ENCODE measurements at regions not wholly inside any gene's neighbourhood (a gene's known extent, or its start where the extent isn't known, plus 50 kb on each side); places are given as distances from the start of the nearest gene placed in this dataset.

GRCh38 chr5:67978171-67978570 is 237.4 kb upstream of the PIK3R1 start:
- FAIRE-seq = no peak

DNA sequence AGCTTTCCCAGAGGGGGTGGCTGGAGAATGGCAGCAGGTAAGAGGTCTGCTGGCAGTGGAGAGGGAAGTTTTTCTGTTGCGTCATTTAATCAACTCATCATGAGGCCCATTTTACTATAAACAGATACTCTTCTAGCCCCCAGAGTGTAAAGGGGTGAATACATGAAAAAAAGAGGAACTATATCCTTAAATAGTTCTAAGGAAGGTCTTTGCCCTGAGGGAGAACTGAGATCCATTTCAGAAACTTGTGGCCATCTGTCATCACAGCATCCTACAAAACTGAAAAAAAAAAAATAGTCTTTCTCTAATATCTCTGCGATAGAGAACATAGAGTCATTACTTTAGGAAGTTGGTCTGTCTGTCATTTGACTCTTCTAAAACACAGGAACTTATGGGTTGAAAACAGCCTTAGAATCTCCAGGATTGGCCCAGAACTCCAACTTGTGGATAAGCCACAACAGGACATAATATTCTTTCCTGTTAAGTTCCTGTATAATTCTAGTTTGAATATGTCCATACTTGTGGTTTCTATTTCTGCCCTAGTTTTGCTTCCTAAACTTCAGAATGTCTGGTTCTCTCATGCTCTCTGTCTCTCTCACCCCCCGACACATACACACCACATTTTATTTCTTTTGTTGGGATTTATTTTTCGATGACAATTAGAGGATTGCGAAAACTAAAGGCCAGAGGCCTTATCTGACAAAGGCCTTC is 238.5 kb upstream of the PIK3R1 start:
- FAIRE-seq = no peak

DNA sequence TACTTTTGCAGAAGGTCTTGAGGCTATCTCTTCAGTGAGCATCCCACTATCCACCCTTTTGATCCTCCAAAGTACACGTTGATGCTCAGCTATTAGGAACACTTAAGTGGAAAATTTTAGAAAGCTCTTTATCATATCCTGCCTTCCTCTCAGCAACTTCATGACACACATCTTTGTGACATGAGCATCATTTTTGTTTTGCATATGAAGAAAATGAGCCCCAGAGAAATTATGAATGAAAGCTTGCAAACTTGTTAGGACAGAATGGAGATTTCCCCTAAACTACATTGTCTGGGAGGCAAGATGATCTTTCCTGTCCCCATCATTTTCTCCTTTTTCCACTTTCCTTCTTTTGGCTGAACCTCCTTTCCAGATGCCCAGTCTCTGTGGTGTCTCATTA is 239.4 kb upstream of the PIK3R1 start:
- FAIRE-seq = no peak

DNA sequence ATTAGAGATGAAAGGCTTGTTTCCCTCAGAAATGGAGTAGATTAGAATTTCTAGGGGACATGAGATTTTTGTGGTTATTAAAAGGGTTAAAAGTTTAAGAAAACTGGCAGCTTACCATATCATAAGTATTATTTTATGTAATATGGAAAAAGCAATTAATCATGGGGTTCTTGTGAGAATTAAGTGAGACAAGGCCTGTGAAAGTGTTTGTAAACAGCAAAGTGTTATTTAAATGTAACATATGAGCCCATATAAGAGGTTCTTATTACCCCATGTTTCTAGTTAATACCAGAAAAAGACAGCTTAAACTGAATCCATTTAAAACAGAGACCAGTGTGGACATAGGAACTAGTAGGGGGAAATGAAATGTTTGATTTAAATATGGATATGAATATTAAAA is 241.1 kb upstream of the PIK3R1 start:
- no peak for FAIRE-seq

GRCh38 chr5:67974054-67974453 is 241.5 kb upstream of the PIK3R1 start:
- no peak for FAIRE-seq

GRCh38 chr5:67971971-67972821 is 243.4 kb upstream of the PIK3R1 start:
- no peak for FAIRE-seq

DNA sequence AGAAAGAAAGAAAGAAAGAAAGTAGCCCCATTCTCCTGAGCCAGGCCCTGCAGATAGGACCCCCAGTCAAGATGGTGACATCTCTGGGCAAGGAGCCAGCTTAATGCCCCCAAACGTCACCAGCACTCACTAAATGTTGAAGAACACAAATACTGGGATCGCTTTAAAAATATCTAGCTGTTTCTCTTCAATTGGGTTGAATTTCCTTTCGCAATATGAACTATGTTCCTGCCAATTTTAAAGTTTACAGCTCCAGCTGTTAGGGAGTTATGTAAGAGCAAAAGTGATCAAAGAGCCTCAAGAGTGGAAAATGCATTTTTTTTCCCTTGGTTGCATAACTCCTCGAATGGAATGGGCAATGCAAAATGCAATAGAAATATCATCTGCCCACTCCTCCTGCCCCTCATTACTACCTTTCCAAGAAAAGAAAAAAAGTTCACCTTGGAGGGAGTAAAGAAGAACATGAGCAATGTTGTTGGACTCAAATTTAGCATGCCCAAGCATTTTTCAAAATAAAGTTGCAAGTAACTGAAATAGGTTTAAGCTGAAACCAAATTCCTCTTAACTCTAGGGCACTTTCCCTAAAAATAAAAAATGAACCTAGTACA is 244.2 kb upstream of the PIK3R1 start:
- no peak for FAIRE-seq

GRCh38 chr5:67969631-67970030 is 245.9 kb upstream of the PIK3R1 start:
- no peak for FAIRE-seq

- FAIRE-seq = no peak
These were observed 246.4 kb upstream of the PIK3R1 start for GRCh38 chr5:67969176-67969575.

DNA sequence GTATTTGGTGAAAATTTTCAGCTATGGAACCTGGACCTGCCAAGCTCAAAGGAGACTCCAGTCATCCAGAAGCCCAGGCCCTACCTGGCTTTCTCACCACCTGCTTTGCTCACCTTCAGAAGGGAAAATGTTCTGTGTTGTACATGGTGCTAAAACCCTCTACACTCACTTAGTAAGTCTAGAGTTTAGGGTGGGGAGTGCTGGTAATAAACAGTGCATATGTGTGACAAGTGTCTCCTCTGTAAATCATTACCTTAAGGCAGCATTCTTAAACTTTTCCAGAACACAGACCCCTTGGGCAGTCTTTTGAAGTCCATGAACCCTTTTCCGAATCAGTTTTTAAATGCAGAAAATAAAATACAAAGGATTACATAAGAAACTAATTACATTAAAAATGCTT is 248.8 kb upstream of the PIK3R1 start:
- no peak for FAIRE-seq

- no peak for FAIRE-seq
These were observed 250.9 kb upstream of the PIK3R1 start for GRCh38 chr5:67964619-67965018.

GRCh38 chr5:67963789-67964519 is 251.6 kb upstream of the PIK3R1 start:
- FAIRE-seq = no peak

DNA sequence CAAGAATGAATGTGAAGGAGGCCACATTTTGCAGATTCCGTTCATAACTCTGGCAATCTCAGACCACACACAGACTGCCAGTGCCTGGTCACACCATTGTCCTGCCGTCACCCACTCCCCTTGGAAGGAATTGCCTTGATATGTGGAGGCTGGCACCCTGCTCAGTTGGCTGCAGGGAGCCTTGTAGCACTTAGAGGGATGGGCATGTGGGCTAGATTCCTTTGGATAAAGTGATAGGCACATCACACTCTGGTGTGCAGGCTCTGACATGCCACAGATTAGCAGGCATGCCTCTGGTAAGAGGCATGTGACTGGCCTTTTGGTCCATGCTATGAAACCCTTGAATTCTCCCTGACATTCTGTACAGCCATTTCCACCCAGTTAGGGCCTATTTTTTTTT is 254.6 kb upstream of the PIK3R1 start:
- FAIRE-seq = no peak

DNA sequence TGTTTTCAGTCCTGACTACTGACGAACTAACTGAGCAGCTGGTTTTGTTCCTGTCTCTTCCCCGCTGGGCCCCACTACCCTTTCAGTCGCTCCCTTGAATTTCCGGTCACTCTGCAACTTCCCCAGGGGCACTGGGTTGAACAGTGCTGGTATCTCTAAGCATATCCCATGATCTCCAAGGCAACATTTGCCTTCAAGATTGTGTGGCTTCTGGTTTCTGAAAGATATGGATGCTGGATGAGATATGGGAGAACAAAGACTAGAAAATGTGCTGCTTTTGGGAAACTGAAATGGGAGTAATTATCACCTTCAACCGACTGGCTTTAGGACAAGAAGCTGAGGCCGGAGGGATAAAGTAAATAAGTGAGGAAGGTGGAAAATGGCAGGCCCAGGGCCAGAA is 258.2 kb upstream of the PIK3R1 start:
- no peak for FAIRE-seq

- no peak for FAIRE-seq
These were observed 261.2 kb upstream of the PIK3R1 start for GRCh38 chr5:67954351-67954750.

- no peak for FAIRE-seq
These were observed 273.1 kb upstream of the PIK3R1 start for GRCh38 chr5:67942421-67942820.

- FAIRE-seq = no peak
These were observed 273.7 kb upstream of the PIK3R1 start for GRCh38 chr5:67941614-67942401.

DNA sequence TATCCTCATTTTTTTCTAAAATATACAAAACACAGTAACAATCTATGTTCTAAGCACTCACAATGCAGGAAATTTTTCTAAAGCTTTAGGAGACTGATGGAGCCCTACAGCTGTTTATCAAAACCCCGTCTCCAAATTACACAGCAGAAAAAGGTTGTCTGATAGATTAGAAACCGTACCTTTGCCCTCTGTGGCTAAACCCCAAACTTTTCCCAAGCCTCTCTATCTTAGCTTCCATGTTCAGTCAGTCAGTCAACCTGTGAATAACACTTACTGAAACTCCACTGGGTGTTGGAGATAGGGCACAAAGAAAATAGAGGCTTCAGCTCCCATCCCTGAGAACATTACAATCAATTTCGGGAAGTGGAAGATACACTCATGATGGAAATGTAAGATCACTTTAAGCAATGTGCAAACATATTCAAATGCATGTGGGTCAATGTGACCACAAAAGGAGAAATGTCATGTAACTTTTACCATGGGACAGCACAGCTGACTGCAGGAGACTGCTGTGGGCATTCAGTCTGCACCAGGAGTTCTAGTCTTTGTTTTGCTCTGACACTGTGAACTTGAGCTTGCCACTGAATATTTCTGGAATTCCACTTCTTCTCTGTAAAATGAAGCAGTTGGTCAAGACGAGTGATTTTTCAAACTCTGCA is 279.5 kb upstream of the PIK3R1 start:
- no peak for FAIRE-seq

- no peak for FAIRE-seq
These were observed 280.6 kb upstream of the PIK3R1 start for GRCh38 chr5:67934976-67935375.

DNA sequence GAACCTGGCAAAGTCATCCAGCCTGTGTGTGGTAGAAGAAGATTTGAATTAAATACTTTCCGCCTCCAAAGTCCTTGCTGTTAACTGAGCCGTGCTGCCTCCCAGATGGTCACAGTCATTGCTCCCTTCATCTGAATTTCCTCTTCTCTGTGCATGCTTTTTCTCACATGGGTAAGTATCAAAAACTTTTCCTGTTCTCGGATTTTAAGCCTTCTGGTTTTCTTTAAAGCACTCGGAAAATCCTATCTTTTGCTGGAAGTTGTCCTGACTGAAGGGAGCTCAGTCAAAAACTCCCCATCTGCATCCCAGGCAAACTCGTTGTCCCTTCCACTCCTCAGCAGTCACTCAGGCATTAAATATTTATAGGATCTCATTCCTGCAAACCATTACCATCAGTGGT is 290.0 kb upstream of the PIK3R1 start:
- FAIRE-seq = no peak

DNA sequence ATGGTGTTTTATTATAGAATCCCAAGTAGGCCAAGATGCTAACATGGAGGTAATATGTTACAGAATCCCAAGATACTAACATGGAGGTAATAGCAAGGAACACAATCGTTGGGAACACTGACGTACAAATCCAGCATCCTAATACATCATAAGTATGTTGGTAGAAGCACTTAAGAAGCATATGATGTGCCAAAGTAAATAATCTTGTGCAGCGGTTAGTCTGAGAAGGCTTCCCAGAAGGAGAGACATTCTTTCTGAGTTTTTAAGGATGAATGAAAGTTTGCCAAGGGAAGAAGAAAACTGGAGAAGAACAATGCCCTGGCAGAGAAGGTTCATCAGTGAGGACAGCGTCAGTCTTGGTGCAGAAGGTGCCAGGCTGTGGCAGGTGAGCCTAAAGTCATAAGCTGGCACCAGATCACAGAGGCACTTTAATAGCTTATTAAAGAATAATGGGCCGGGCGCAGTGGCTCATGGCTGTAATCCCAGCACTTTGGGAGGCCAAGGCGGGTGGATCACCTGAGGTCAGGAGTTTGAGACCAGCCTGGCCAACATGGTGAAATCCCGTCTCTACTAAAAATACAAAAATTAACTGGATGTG is 294.5 kb upstream of the PIK3R1 start:
- FAIRE-seq = no peak

All from colon (tissue), 2 donors.